OCI-LY3 (cell line): ENCODE measurements at regions not wholly inside any gene's neighbourhood (a gene's known extent, or its start where the extent isn't known, plus 50 kb on each side); places are given as distances from the start of the nearest gene placed in this dataset.

ENCODE experiments used
- CTCF ChIP-seq: fragments of 200-600, 300-600 bp; sonication (generic); IDR thresholded peaks from 2 replicates; pipeline ENCODE4 v1.5.1; 2014; ENCODE audit warnings: antibody characterized with exemption, low read length, low read depth
- EZH2phosphoT487 ChIP-seq: fragments of 200-600 bp; shearing (Covaris generic); IDR thresholded peaks from 2 replicates; pipeline ENCODE4 v1.6.1; 2018; ENCODE audit warnings: antibody characterized with exemption, mixed run types, low read depth

- TF ChIP-seq CTCF (no peak), EZH2phosphoT487 (no peak)
These were observed 358.3 kb upstream of the SMIM21 start for GRCh38 chr18:75785834-75786233.
